ENCODE measurements at regions not wholly inside any gene's neighbourhood (a gene's known extent, or its start where the extent isn't known, plus 50 kb on each side); places are given as distances from the start of the nearest gene placed in this dataset.

- Mint-ChIP-seq H3K9me3 (ENCODE audit: unreplicated experiment) (peaks cover 3% of the 10 kb centered on the region), H3K4me1 (ENCODE audit: low read depth, unreplicated experiment) (peaks cover 5% of the 10 kb centered on the region), H3K27ac (ENCODE audit: unreplicated experiment) (no peak overlapping the region), H3K4me3 (ENCODE audit: unreplicated experiment) (no peak overlapping the region), H3K27me3 (ENCODE audit: low read depth, unreplicated experiment) (peaks cover 5% of the 10 kb centered on the region), H3K36me3 (ENCODE audit: low read depth, unreplicated experiment) (no peaks in the 10 kb centered on the region)
- Histone ChIP-seq H3K4me1 (ENCODE audit: insufficient read depth, low read length) (peaks cover 3% of the 10 kb centered on the region), H3K36me3 (ENCODE audit: insufficient read depth, low read length) (no peaks in the 10 kb centered on the region), H3K4me2 (ENCODE audit: low read length) (no peak overlapping the region), H4K20me1 (ENCODE audit: insufficient read depth, low read length) (no peaks in the 10 kb centered on the region), H3K9me3 (ENCODE audit: insufficient read depth, low read depth, low read length) (no peaks in the 10 kb centered on the region), H2AFZ (ENCODE audit: low read depth, low read length) (no peak overlapping the region), H3K27me3 (ENCODE audit: insufficient read depth, low read length) (no peaks in the 10 kb centered on the region), H3K4me3 (ENCODE audit: insufficient read depth, low read depth, low read length) (no peak overlapping the region), H3K27ac (ENCODE audit: low read depth, low read length) (no peak overlapping the region), H3K9ac (ENCODE audit: low read length) (no peak overlapping the region), H3K79me2 (ENCODE audit: insufficient read depth, low read length) (no peaks in the 10 kb centered on the region)
- FAIRE-seq (no peak), DNase-seq (ENCODE audit: low read depth) (no peak)
- TF ChIP-seq CTCF (IDR thresholded peaks at IDR 0.05; ENCODE audit: insufficient read depth, low read depth, low read length), result no peak
- TF ChIP-seq EZH2 (IDR thresholded peaks at IDR 0.05; ENCODE audit: insufficient read depth, low read length), result no peak
Observed at GRCh38 chr2:17249249-17249648, 269.0 kb downstream of the RAD51AP2 start.

- H3K9me3 ChIP-seq (ENCODE audit: insufficient read depth, low read depth, low read length), result no peaks in the 10 kb centered on the region
- H3K27ac Mint-ChIP-seq (ENCODE audit: unreplicated experiment), result no peak overlapping the region
- H4K20me1 ChIP-seq (ENCODE audit: insufficient read depth, low read length), result no peaks in the 10 kb centered on the region
- no peak overlapping the region for H3K4me3 ChIP-seq (ENCODE audit: insufficient read depth, low read depth, low read length)
- H3K9ac ChIP-seq (ENCODE audit: low read length), result no peak overlapping the region
- H3K4me3 Mint-ChIP-seq (ENCODE audit: unreplicated experiment), result no peak overlapping the region
- no peak overlapping the region for H3K27ac ChIP-seq (ENCODE audit: low read depth, low read length)
- no peaks in the 10 kb centered on the region for H3K4me1 ChIP-seq (ENCODE audit: insufficient read depth, low read length)
- no peaks in the 10 kb centered on the region for H3K36me3 Mint-ChIP-seq (ENCODE audit: low read depth, unreplicated experiment)
- no peak for TF ChIP-seq CTCF (IDR thresholded peaks at IDR 0.05; ENCODE audit: insufficient read depth, low read depth, low read length)
- no peak for TF ChIP-seq EZH2 (IDR thresholded peaks at IDR 0.05; ENCODE audit: insufficient read depth, low read length)
- H3K79me2 ChIP-seq (ENCODE audit: insufficient read depth, low read length), result no peaks in the 10 kb centered on the region
- H3K9me3 Mint-ChIP-seq (ENCODE audit: unreplicated experiment), result peaks cover 3% of the 10 kb centered on the region
- H3K36me3 ChIP-seq (ENCODE audit: insufficient read depth, low read length), result no peaks in the 10 kb centered on the region
- H3K4me2 ChIP-seq (ENCODE audit: low read length), result no peak overlapping the region
- no peak overlapping the region for H2AFZ ChIP-seq (ENCODE audit: low read depth, low read length)
- no peak for FAIRE-seq
- H3K27me3 Mint-ChIP-seq (ENCODE audit: low read depth, unreplicated experiment), result peaks cover 4% of the 10 kb centered on the region
- no peaks in the 10 kb centered on the region for H3K27me3 ChIP-seq (ENCODE audit: insufficient read depth, low read length)
- no peak for DNase-seq (ENCODE audit: low read depth)
- no peaks in the 10 kb centered on the region for H3K4me1 Mint-ChIP-seq (ENCODE audit: low read depth, unreplicated experiment)
Observed at GRCh38 chr2:17245906-17246305, 272.3 kb downstream of the RAD51AP2 start.

GRCh38 chr2:17242813-17243485 is 275.3 kb downstream of the RAD51AP2 start:
- no peak for TF ChIP-seq EZH2 (IDR thresholded peaks at IDR 0.05; ENCODE audit: insufficient read depth, low read length)
- TF ChIP-seq CTCF (IDR thresholded peaks at IDR 0.05; ENCODE audit: insufficient read depth, low read depth, low read length), result no peak
- H3K4me1 ChIP-seq (ENCODE audit: insufficient read depth, low read length), result no peaks in the 10 kb centered on the region
- no peaks in the 10 kb centered on the region for H3K27me3 ChIP-seq (ENCODE audit: insufficient read depth, low read length)
- H3K79me2 ChIP-seq (ENCODE audit: insufficient read depth, low read length), result no peaks in the 10 kb centered on the region
- Mint-ChIP-seq H3K27ac (ENCODE audit: unreplicated experiment) (no peak overlapping the region), H3K9me3 (ENCODE audit: unreplicated experiment) (no peaks in the 10 kb centered on the region), H3K36me3 (ENCODE audit: low read depth, unreplicated experiment) (no peaks in the 10 kb centered on the region), H3K27me3 (ENCODE audit: low read depth, unreplicated experiment) (peaks cover 3% of the 10 kb centered on the region), H3K4me1 (ENCODE audit: low read depth, unreplicated experiment) (no peaks in the 10 kb centered on the region), H3K4me3 (ENCODE audit: unreplicated experiment) (no peak overlapping the region)
- H2AFZ ChIP-seq (ENCODE audit: low read depth, low read length), result no peak overlapping the region
- no peak overlapping the region for H3K9ac ChIP-seq (ENCODE audit: low read length)
- no peak overlapping the region for H3K4me3 ChIP-seq (ENCODE audit: insufficient read depth, low read depth, low read length)
- no peaks in the 10 kb centered on the region for H3K9me3 ChIP-seq (ENCODE audit: insufficient read depth, low read depth, low read length)
- no peaks in the 10 kb centered on the region for H4K20me1 ChIP-seq (ENCODE audit: insufficient read depth, low read length)
- H3K36me3 ChIP-seq (ENCODE audit: insufficient read depth, low read length), result no peaks in the 10 kb centered on the region
- no peak overlapping the region for H3K27ac ChIP-seq (ENCODE audit: low read depth, low read length)
- H3K4me2 ChIP-seq (ENCODE audit: low read length), result no peak overlapping the region
- FAIRE-seq (no peak), DNase-seq (ENCODE audit: low read depth) (no peak)
